ENCODE measurements at regions not wholly inside any gene's neighbourhood (a gene's known extent, or its start where the extent isn't known, plus 50 kb on each side); places are given as distances from the start of the nearest gene placed in this dataset.

DNA sequence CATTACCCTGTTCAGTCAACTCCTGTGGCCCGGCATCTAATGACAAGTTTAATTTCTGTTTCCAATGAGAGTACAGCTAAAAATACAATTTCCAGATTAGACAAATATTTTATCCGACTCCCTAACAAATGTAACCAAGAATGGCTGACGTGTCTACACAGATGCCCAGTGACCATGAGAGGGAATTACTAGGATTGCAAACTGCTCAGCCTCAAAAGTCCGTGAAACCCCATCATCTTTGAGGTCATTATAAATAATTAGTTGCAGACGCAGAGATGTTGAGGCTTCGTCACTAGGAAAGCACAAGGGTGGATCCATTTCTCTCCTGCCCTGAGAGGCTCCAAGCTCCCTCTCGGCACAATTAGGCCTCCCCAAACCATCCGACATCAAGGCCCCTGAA, 104.1 kb upstream of the ZNF507 start:
- H3K4me1 ChIP-seq (ENCODE audit: control insufficient read depth, insufficient read depth, low read length): no peaks in the 10 kb centered on the region
- intact Hi-C loops (cut with micrococcal nuclease): no loop called here
- H2AK9ac ChIP-seq (replicated peaks; ENCODE audit: low read depth, low read length, poor library complexity): no peak overlapping the region
- ChIA-PET POLR2A (ENCODE audit: unreplicated experiment) (no interaction called here), CTCF (interaction anchor here (1.4 kb wide), 1 partner anchor 1559 kb away, joined by 3 read pairs; no protein-coding TSS in a partner anchor)
- no peaks in the 10 kb centered on the region for H3K9me1 ChIP-seq (ENCODE audit: insufficient read depth, low read length)
- H3K79me1 ChIP-seq (ENCODE audit: low read depth in 1 of 2, low read length in 2 of 2): no peaks in the 10 kb centered on the region
- ATAC-seq (ENCODE audit: low read depth) (no peak), DNase-seq (no peak)
- no peaks in the 10 kb centered on the region for H4K20me1 ChIP-seq (ENCODE audit: insufficient read depth, low read length)
- H2BK120ac ChIP-seq (ENCODE audit: low read depth, low read length): no peak overlapping the region
- WGBS, 2 experiments (ENCODE audit: extremely low coverage in 2 of 2, insufficient read length in 1 of 2): 47% methylated on average over 3 of the region's 8 CpGs; no CpG with 5 or more reads in 1 of the 2 experiments
- TF ChIP-seq CHD1 (IDR thresholded peaks at IDR 0.05; ENCODE audit: low read depth, low read length): no peak
- no peak for TF ChIP-seq RAD21 (IDR thresholded peaks at IDR 0.05; ENCODE audit: low read length)
- no peak for TF ChIP-seq MXI1 (IDR thresholded peaks at IDR 0.05; ENCODE audit: borderline replicate concordance, low read depth, low read length)
- TF ChIP-seq, protein P1, sequence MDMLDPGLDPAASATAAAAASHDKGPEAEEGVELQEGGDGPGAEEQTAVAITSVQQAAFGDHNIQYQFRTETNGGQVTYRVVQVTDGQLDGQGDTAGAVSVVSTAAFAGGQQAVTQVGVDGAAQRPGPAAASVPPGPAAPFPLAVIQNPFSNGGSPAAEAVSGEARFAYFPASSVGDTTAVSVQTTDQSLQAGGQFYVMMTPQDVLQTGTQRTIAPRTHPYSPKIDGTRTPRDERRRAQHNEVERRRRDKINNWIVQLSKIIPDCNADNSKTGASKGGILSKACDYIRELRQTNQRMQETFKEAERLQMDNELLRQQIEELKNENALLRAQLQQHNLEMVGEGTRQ (IDR thresholded peaks at IDR 0.05; ENCODE audit: low read depth, low read length): no peak
- no peak for TF ChIP-seq BHLHE40 (IDR thresholded peaks at IDR 0.05; ENCODE audit: low read depth, low read length)
- TF ChIP-seq, protein P2, sequence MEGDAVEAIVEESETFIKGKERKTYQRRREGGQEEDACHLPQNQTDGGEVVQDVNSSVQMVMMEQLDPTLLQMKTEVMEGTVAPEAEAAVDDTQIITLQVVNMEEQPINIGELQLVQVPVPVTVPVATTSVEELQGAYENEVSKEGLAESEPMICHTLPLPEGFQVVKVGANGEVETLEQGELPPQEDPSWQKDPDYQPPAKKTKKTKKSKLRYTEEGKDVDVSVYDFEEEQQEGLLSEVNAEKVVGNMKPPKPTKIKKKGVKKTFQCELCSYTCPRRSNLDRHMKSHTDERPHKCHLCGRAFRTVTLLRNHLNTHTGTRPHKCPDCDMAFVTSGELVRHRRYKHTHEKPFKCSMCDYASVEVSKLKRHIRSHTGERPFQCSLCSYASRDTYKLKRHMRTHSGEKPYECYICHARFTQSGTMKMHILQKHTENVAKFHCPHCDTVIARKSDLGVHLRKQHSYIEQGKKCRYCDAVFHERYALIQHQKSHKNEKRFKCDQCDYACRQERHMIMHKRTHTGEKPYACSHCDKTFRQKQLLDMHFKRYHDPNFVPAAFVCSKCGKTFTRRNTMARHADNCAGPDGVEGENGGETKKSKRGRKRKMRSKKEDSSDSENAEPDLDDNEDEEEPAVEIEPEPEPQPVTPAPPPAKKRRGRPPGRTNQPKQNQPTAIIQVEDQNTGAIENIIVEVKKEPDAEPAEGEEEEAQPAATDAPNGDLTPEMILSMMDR (conservative IDR thresholded peaks at IDR 0.05; ENCODE audit: low read depth, low read length): no peak
- TF ChIP-seq POLR2A (IDR thresholded peaks at IDR 0.05; ENCODE audit: low read depth, low read length): no peak
- TF ChIP-seq, protein P3, sequence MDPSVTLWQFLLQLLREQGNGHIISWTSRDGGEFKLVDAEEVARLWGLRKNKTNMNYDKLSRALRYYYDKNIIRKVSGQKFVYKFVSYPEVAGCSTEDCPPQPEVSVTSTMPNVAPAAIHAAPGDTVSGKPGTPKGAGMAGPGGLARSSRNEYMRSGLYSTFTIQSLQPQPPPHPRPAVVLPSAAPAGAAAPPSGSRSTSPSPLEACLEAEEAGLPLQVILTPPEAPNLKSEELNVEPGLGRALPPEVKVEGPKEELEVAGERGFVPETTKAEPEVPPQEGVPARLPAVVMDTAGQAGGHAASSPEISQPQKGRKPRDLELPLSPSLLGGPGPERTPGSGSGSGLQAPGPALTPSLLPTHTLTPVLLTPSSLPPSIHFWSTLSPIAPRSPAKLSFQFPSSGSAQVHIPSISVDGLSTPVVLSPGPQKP (IDR thresholded peaks at IDR 0.05; ENCODE audit: borderline replicate concordance, low read depth, low read length): no peak
- TF ChIP-seq NFE2L2 (IDR thresholded peaks at IDR 0.05; ENCODE audit: low read depth, low read length): no peak
- no peak for TF ChIP-seq RCOR1 (IDR thresholded peaks at IDR 0.05; ENCODE audit: insufficient replicate concordance, low read length)
- no peak for TF ChIP-seq MAZ (IDR thresholded peaks at IDR 0.05; ENCODE audit: borderline replicate concordance, low read depth, low read length)
- no peak for TF ChIP-seq MAFK (IDR thresholded peaks at IDR 0.05; ENCODE audit: low read depth, low read length)
- no peak for TF ChIP-seq RFX5 (IDR thresholded peaks at IDR 0.05; ENCODE audit: low read depth, low read length)
- TF ChIP-seq FOS (IDR thresholded peaks at IDR 0.05; ENCODE audit: low read depth, low read length): no peak
- no peak for TF ChIP-seq CEBPB (IDR thresholded peaks at IDR 0.05; ENCODE audit: low read depth, low read length)
- TF ChIP-seq SMC3 (IDR thresholded peaks at IDR 0.05; ENCODE audit: low read depth, low read length): no peak
- H3K27me3 ChIP-seq (ENCODE audit: control insufficient read depth, insufficient read depth, low read length): peaks cover 2% of the 10 kb centered on the region; the same call in 1 of the 2 replicates
- H4K8ac ChIP-seq (ENCODE audit: low read depth in 2 of 2, low read length in 2 of 2): no peak overlapping the region
- H3K36me3 ChIP-seq (ENCODE audit: control insufficient read depth, insufficient read depth, low read length): no peaks in the 10 kb centered on the region
- no peak overlapping the region for H3K9ac ChIP-seq (ENCODE audit: low read depth, low read length)
- H3K27ac ChIP-seq (ENCODE audit: insufficient read depth, low read length): no peak overlapping the region
- H3K18ac ChIP-seq (ENCODE audit: low read depth, low read length): no peak overlapping the region
- no peak overlapping the region for H3K4me3 ChIP-seq (ENCODE audit: insufficient read depth, low read depth, low read length)
- in situ Hi-C loops (cut with MboI; ENCODE audit: low sequenced_read_pairs): loop anchor here (25.0 kb wide), 1 partner anchor 1179 kb away; no protein-coding TSS in a partner anchor
- H4K91ac ChIP-seq (ENCODE audit: insufficient read depth, low read depth, low read length): no peak overlapping the region
- H3K14ac ChIP-seq (replicated peaks; ENCODE audit: low read depth, low read length): no peak overlapping the region
- H2AFZ ChIP-seq (replicated peaks; ENCODE audit: low read length, poor library complexity): no peak overlapping the region
- H2BK15ac ChIP-seq (ENCODE audit: low read depth, low read length): no peak overlapping the region
- H3K4me2 ChIP-seq (ENCODE audit: low read depth, low read length): no peak overlapping the region
- dilution Hi-C loops (cut with HindIII; ENCODE audit: low sequenced_read_pairs, unreplicated experiment): no loop called here
- no TSS peak for BruUV-seq (replicated peaks)
- H3K9me3 ChIP-seq (ENCODE audit: control insufficient read depth, insufficient read depth, low read length): no peaks in the 10 kb centered on the region
- no peak overlapping the region for H2AK5ac ChIP-seq (ENCODE audit: low read depth, low read length)
- no peak overlapping the region for H3K56ac ChIP-seq (ENCODE audit: extremely low read depth, insufficient read depth, low read length)
- H4K5ac ChIP-seq (ENCODE audit: low read depth, low read length): no peak overlapping the region
- no peak overlapping the region for H2BK5ac ChIP-seq (ENCODE audit: low read depth, low read length, poor library complexity, severe bottlenecking)
- no peak overlapping the region for H3K23ac ChIP-seq (ENCODE audit: low read depth, low read length)
- no peak overlapping the region for H3K4ac ChIP-seq (ENCODE audit: low read depth, low read length)
- no peak overlapping the region for H2BK20ac ChIP-seq (ENCODE audit: low read depth, low read length)

Measured in IMR-90 (cell line).